ENCODE measurements at regions not wholly inside any gene's neighbourhood (a gene's known extent, or its start where the extent isn't known, plus 50 kb on each side); places are given as distances from the start of the nearest gene placed in this dataset.

- TF ChIP-seq EZH2 (conservative IDR thresholded peaks at IDR 0.05; ENCODE audit: low read depth, low read length) (no peak), ELK4 (CRISPR knock-in tag; IDR thresholded peaks at IDR 0.05; ENCODE audit: borderline replicate concordance) (no peak), BCLAF1 (IDR thresholded peaks at IDR 0.05) (no peak), EP300 (IDR thresholded peaks at IDR 0.05; ENCODE audit: low read depth in 2 of 2, low read length in 2 of 2) (no peak), EP300 (CRISPR knock-in tag; IDR thresholded peaks at IDR 0.05; ENCODE audit: borderline replicate concordance) (no peak), ADNP (CRISPR knock-in tag; IDR thresholded peaks at IDR 0.05) (no peak), ZNF354B (CRISPR knock-in tag; IDR thresholded peaks at IDR 0.05) (no peak), NR2F1 (CRISPR knock-in tag; IDR thresholded peaks at IDR 0.05) (no peak)
Measured at GRCh38 chr4:119730671-119730950, 102.0 kb upstream of the PDE5A start.
